Mucosa of rectum (tissue), 2 donors: ENCODE measurements at regions not wholly inside any gene's neighbourhood (a gene's known extent, or its start where the extent isn't known, plus 50 kb on each side); places are given as distances from the start of the nearest gene placed in this dataset.

Experiments used
- H3K27ac ChIP-seq, 2 donors: one replicate each; pipeline ENCODE4 v1.7.0; 2013; ENCODE audit warnings: inconsistent platforms in 2 of 2, low read depth in 2 of 2, low read length in 2 of 2
- H3K27me3 ChIP-seq, 2 donors: one replicate each; pipeline ENCODE4 v1.7.0; 2013; ENCODE audit warnings: low read length in 2 of 2; ENCODE audit not compliant: control insufficient read depth in 2 of 2, insufficient read depth in 2 of 2
- H3K36me3 ChIP-seq, 2 donors: one replicate each; pipeline ENCODE4 v1.7.0; 2013; ENCODE audit warnings: low read length in 2 of 2; ENCODE audit not compliant: control insufficient read depth in 2 of 2, insufficient read depth in 2 of 2
- H3K4me1 ChIP-seq, 2 donors: one replicate each; pipeline ENCODE4 v1.7.0; 2013; ENCODE audit warnings: low read length in 2 of 2, mild to moderate bottlenecking in 1 of 2; ENCODE audit not compliant: control insufficient read depth in 2 of 2, insufficient read depth in 2 of 2
- H3K4me3 ChIP-seq, 2 donors: one replicate each; pipeline ENCODE4 v1.7.0; 2013; ENCODE audit warnings: low read length in 2 of 2
- H3K9ac ChIP-seq, 2 donors: one replicate each; pipeline ENCODE4 v1.7.0; 2013; ENCODE audit warnings: low read length in 2 of 2, low read depth in 1 of 2, mild to moderate bottlenecking in 1 of 2
- H3K9me3 ChIP-seq, 2 donors: one replicate each; pipeline ENCODE4 v1.7.0; 2013; ENCODE audit warnings: low read length in 2 of 2; ENCODE audit not compliant: control insufficient read depth in 2 of 2
- donor health status: healthy.
- donor health status: Normal muscosa, but diverticular disease.

DNA sequence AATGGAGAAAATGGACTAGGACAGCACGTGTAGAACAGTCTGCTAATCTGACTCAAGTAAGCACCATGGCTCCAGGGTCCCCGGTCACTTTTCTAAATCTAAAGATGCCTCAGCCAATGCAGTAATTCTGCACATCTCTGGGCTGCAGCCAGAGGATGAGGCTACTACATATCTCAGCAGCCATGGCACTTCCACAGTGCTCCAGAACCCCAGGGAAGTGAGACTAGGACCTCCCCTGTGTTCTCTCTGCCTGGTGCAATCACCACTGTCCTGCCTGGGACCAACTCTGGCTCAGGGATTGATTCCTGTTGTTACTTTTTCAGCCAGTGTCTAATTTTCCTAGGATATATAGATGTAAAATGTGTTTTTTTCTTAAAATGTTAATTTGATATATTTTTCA is 129.4 kb upstream of the TOP3B start:
- H3K27ac ChIP-seq: no peak overlapping the region

DNA sequence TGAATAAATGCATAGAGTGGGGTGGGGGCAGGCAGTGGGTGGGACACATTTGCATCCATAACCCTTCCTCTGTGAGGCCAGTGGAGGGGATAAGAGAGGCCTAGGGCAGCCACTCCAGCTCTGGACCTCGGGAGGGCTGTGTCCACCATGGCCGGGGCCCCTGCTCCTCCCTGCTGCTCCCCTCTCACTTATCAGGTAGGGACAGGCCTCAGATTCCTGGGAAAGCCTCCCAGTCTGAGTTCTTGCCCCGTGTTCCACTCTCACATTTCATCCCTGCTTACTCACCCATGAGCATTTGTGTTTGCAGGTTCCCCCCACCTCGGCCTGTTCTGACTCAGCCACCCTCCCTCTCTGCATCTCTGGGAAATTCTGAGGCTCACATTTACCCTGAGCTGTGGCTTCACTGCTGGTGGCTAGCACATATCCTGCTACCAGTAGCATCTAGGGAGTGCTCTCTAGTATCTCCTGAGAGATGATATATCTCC is 128.7 kb upstream of the TOP3B start:
- Histone ChIP-seq H3K27ac (no peak overlapping the region), H3K9me3 (no peaks in the 10 kb centered on the region), H3K27me3 (no peaks in the 10 kb centered on the region), H3K9ac (no peak overlapping the region), H3K4me1 (no peaks in the 10 kb centered on the region), H3K36me3 (no peaks in the 10 kb centered on the region), H3K4me3 (no peak overlapping the region)

More for the DNA sequence above, 129.4 kb upstream of the TOP3B start:
- no peaks in the 10 kb centered on the region for H3K4me1 ChIP-seq
- no peak overlapping the region for H3K4me3 ChIP-seq
- H3K27me3 ChIP-seq: no peaks in the 10 kb centered on the region
- no peak overlapping the region for H3K9ac ChIP-seq
- no peaks in the 10 kb centered on the region for H3K9me3 ChIP-seq
- no peaks in the 10 kb centered on the region for H3K36me3 ChIP-seq

DNA sequence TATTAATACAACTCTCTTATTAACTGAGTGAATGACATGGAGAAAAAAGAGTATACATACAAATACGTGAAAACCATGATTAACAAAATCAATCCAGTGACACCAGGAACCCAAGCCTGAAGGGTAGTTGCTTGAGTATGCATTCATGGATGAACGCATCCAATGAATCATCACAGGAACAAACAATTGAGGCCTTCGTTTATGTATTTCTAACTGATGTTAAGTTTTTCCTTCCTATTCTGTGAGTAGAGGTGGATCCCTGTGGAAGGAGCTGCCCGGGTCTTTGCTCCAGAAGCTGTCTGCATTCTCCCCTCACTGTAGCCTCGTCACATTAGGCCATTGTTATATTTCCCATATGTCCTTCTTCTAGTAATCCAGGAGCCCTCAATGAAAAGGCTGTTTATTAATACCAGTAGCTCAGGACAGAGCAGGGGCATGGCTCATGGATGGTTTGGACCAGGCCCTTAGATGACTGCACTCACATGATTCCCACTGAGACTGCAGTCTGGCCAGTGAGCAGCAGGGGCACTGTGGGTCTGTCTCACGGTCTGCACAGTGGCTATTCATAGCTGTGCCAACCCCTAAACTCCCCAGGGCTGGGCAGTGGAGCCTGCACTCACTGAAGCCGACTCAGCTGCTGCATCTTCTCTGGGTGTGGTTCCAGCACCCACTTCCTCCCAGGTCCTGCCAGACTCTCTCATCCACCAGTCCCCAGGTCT is 128.1 kb upstream of the TOP3B start:
- Histone ChIP-seq H3K36me3 (no peaks in the 10 kb centered on the region), H3K4me1 (no peaks in the 10 kb centered on the region), H3K27ac (no peak overlapping the region), H3K9me3 (no peaks in the 10 kb centered on the region), H3K4me3 (no peak overlapping the region), H3K9ac (no peak overlapping the region), H3K27me3 (no peaks in the 10 kb centered on the region)

DNA sequence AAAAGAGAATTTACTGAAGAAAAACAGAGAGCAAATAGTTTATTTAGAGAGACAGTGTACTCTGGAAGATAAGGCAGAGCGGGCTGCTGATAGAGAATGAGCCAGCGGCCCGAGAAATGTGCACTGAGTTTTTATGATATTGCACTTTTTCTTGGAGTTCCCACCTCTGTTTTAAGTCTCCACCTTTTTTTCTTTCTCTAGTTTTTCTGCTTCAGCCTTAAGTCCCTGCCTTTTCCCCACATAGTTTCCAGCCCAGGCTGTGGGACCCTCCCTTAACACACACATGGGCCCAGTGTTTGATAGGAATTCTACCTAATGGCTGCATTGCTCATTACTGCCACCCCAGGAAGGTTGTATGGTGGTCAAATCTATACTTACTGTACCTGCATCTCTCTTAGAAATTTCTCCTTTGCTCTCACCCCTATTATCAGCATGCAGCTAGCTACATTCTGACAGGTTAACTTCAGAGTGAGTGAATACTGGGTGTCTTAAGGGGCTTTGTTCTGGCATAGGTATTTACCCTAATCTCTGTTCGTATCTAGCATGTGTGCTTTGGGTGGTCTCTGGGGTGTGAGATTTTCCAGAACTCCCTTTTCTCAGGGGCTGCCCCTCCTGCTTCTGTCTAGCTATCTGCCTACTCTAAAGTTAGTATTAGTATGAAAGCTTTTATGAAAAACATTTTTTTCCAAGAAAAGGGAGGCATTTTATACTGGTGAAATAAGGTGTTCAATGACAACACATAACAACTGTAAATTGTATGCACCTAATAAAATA is 127.3 kb upstream of the TOP3B start:
- H3K4me1 ChIP-seq: no peaks in the 10 kb centered on the region
- no peak overlapping the region for H3K9ac ChIP-seq
- no peak overlapping the region for H3K27ac ChIP-seq
- no peaks in the 10 kb centered on the region for H3K9me3 ChIP-seq
- no peak overlapping the region for H3K4me3 ChIP-seq
- H3K27me3 ChIP-seq: no peaks in the 10 kb centered on the region
- no peaks in the 10 kb centered on the region for H3K36me3 ChIP-seq

DNA sequence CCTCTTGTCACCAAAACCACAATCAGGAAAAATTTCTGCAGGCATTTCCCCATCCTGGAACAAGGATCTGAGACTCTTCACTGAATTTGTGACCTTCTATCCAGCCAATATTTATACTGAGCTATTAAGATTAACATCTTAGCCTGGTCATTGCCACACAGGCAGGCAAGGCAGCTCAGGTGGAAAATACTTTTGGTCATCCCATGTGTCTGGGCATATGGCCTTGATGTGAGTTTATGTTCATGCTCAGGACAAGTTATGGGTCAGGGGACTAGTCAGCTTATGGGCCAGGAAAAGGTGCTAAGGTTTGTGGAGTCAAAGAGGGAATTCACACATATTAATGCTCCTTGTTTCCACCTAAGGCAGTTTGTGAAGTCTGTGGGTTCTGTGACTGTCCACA is 124.3 kb upstream of the TOP3B start:
- Histone ChIP-seq H3K4me3 (no peak overlapping the region), H3K36me3 (no peaks in the 10 kb centered on the region), H3K9ac (no peak overlapping the region), H3K27ac (no peak overlapping the region), H3K9me3 (no peaks in the 10 kb centered on the region), H3K27me3 (no peaks in the 10 kb centered on the region), H3K4me1 (no peaks in the 10 kb centered on the region)

DNA sequence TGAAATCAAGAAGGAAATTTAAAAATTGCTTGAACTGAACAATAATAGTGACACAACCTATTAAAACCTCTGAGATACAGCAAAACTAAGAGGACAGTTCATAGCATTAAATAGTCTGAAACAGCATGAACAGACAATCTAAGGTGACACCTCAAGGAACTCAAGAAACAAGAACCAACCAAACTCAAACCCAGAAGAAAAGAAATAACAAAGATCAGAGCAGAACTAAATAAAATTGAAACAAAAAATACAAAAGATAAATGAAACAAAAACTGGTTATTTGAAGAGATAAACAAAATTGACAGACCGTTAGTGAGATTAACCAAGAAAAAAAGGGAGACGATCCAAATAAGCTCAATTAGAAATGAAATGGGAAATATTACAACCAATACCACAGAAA is 122.8 kb upstream of the TOP3B start:
- Histone ChIP-seq H3K9me3 (no peaks in the 10 kb centered on the region), H3K27me3 (no peaks in the 10 kb centered on the region), H3K36me3 (no peaks in the 10 kb centered on the region), H3K4me1 (no peaks in the 10 kb centered on the region), H3K9ac (no peak overlapping the region), H3K27ac (no peak overlapping the region), H3K4me3 (no peak overlapping the region)

DNA sequence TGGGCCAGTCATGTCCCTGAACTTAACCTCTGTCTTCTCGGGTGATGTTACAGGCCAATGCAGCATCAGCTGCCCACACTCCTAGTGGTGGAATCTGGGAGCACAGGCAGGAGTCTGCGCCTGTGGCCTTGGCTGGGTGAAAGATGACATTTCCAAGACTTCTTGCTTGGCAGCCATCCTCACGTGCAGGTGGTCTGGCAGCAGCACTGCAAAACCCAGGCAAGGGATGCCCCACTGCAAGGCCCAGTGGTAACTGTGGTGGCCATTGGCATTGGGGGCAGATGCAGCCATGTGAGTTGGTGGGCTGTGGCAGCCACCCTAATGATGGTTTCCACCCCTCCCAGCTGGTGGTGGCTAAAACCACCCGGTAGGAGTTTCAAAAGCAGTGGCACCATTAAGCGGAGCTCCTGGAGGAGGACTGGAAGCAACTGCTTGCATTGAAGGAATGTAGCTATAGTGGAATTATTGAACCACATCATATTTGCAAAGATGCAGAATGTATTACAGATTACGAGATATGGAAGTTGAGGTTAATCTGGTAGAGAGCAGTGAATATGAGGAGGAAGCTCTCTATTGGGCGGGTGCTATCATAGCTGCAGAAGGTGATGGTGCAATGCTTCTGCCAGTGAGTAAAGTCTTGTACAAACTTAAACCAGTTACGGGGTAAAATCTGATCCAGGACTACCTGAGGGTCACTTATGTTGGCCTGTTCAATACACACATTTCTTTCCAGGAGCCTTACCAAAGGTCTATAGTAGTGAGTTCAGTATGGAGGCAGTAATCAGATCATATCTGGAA is 120.7 kb upstream of the TOP3B start:
- Histone ChIP-seq H3K27me3 (no peaks in the 10 kb centered on the region), H3K9ac (no peak overlapping the region), H3K36me3 (no peaks in the 10 kb centered on the region), H3K4me3 (no peak overlapping the region), H3K9me3 (no peaks in the 10 kb centered on the region), H3K4me1 (no peaks in the 10 kb centered on the region), H3K27ac (no peak overlapping the region)

DNA sequence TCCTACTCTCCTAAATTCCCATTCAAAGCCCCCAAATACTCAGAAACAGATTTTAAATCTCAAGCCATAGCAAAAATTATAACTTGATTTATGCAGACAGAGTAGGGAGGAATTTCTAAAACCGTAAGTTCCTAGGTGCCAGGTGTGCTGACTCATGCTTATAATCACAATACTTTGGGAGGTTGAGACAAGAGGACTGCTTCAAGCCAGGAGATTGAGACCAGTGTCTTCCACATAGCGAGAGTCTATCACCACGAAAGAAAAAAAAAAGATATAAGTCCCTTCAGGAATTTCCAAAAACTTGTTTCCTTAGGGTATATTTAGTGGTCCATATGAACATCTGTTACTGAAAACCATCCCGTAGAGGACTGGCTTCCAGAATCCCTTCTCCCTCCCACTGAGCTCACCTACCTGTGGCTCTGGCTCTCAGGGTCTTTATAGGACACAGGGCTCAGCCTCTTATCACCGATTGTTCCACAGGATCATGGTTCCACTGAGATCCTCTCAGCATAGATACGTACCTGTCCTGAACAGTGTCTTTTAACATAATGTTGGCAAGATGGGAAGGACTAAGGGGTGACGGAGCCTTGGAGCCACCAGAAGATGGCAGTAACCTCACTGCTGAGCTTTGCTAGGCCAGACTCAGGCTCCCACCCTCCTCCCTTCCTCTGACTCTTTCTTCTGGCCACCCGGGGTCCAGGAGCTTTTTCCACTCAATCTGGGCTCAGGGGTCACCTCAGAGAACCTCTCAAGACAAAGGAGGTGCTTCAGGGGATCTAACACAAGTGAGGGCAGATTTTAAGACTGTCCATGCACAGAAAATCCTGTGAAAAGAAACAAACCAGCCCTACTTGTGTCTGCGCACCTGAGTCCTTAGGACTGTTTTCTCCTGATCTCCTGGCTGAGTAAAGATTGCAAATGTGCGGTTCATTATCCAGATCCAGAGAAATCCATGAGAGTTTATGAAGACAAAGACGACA is 117.5 kb upstream of the TOP3B start:
- H3K36me3 ChIP-seq: no peaks in the 10 kb centered on the region
- H3K9me3 ChIP-seq: no peaks in the 10 kb centered on the region
- H3K9ac ChIP-seq: no peak overlapping the region
- H3K27ac ChIP-seq: no peak overlapping the region
- no peaks in the 10 kb centered on the region for H3K27me3 ChIP-seq
- no peak overlapping the region for H3K4me3 ChIP-seq
- no peaks in the 10 kb centered on the region for H3K4me1 ChIP-seq

DNA sequence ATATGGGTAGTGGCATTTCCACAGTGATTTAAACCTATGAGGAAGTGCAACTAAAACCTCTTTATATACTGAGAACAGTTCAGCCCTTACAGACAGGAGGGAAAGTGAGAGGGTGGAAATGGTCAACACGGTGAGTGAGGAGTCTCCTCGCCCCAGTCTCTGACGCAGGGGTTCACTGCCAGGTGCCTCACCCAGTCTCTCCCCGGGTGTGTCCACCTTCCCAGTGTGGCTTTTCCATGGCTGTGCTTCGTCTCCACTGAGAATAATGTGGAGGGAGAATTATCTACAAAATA is 116.6 kb upstream of the TOP3B start:
- H3K4me1 ChIP-seq: no peaks in the 10 kb centered on the region
- peak overlapping the region in 1 of 2 donors; percentile 16 for H3K27ac ChIP-seq
- no peaks in the 10 kb centered on the region for H3K36me3 ChIP-seq
- H3K27me3 ChIP-seq: no peaks in the 10 kb centered on the region
- H3K9ac ChIP-seq: no peak overlapping the region
- no peaks in the 10 kb centered on the region for H3K9me3 ChIP-seq
- H3K4me3 ChIP-seq: no peak overlapping the region
